SW480 (cell line): ENCODE measurements at regions not wholly inside any gene's neighbourhood (a gene's known extent, or its start where the extent isn't known, plus 50 kb on each side); places are given as distances from the start of the nearest gene placed in this dataset.
A peak's percentile ranks its signal among the peaks of the same experiment; 100 is the strongest.

Experiments
- DNase-seq: peaks from one replicate; pipeline ENCODE4 v3.0.0-alpha.2; 2016; ENCODE audit warnings: low spot score

DNA sequence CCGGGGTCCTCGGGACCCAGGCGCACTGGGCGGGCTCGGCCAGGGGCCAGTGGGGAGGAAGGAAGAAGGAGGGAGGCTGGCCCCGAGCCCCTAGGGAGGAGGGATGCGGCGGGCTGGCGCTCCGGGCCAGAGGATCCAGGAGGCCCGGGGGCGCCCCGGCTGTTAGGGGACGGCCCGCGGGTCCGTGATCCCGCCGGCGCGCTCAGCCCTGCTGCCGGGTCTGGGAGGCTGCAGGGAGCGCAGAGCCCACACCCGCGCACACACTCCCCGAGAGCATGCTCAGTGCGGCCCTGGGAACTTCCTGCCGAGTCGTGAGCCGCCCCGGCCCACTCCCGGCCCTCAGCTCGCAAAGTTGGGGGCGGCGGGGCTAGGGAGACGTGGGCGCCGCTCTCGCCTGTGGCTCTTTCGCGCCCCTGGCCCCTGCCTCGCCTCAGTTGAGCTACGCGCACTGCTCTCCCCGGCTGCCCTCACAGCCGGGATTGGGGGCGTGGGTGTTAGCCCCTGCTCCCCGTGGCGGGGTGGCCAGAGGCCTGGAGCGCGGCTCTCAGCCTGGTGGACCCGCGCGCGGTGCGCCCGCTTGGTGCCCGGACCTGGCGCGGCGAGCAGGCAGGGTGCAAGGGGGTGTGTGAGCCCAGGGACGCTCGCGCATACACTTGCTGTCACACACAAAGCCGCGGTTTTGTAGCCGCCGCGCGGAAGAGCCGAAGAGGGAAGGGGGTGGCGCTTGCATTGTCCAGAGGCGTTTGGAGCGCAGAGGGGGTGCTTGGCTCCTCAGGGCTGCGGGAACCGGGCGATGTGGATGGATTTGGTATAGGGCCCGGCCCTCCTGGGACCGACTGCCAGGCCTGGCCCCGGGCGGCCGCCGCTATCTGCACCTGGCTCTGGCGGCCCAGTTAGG, 132.9 kb upstream of the MGAT5 start:
- DNase-seq = peak; percentile 54

DNA sequence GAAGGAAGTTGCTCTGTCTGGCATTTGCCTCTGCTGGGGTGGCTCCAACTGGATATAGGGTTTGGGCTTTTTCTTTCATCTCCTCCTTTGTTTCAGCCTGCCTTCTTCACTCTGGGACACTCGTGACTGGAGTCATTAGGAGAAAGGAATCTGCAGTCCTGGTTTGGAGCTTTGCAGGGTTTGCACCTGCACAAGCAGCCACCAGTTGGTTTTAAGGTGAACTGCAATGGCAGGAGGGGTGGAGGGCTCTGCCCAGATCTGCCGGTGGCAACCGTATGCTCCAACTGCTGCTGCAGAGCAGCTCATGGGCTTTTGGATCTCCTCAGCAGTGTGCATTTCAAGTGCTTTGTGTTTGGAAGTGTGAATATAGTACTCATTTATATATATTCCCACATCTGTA, 131.3 kb upstream of the MGAT5 start:
- DNase-seq = peak; percentile 42

DNA sequence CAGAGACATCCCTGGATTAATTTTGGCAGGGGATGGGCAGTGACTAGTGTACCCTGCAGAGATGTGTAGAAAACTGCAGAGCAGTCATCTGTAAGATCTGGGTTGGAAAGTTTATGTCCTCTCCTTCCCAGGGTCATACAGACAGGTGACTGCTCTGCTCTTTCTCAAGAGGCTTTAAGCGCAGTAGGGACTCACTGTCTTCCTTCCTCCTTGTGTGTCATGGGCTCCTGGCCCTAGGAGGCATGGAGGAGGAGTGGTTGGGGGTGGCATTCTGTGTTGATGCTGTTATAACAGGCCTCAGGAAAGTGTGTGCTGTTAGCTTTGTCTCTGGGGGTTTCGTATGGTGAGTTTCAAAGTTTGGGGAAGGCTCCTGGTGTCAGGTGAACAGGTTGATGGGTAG, 130.5 kb upstream of the MGAT5 start:
- no peak for DNase-seq

DNA sequence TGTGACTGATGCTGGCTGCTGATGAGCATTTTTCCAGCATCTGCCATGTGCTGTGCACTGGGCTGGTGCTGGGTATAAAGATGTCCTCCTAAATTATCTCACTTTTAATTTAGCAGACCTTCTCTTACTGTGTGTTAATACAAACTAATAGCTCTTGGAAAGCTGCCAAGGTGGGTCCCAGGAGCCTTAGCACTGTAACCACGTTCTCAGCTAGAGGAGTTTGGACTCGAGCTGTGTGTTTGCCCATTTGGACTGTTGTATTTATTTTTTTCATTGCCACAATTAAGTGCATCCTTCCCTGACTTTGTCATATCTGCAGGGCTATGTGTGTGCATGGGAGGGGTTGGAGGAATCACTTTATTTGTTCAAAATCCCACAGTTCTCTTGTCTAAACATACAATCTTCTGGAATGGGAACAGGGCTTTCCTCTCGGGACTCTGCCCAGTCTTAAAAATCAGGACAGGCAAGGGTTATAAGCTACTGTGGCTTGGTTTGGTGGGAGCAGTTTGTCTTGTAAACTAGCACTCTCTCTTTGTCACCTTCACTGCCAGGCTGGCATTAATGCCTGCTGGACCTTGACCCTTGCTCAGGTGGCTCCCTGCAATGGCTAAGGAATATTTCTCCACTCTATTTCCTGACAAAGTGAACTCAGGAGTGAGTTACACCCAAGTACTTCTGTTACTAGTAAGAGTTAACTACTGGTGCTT, 129.7 kb upstream of the MGAT5 start:
- DNase-seq = no peak

DNA sequence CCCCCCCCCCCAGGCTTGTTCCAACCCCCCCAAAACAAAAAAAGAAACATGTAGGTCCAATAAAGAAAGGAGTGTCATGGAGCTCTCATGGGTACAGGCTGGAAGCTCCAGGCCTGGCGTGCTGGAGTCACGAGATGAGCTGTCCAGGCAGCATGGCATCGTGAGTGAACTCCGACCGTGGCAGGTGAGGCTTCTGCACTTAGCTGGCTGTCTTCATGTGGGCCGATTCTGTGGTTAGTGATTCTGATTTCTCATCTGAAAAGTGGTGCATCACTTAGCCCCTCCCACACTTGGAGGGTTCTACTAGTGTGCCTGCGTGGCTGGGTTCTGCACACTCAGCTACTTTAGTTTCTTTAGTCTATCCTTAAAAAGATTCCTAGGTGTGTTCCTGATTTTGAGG, 126.4 kb upstream of the MGAT5 start:
- no peak for DNase-seq

DNA sequence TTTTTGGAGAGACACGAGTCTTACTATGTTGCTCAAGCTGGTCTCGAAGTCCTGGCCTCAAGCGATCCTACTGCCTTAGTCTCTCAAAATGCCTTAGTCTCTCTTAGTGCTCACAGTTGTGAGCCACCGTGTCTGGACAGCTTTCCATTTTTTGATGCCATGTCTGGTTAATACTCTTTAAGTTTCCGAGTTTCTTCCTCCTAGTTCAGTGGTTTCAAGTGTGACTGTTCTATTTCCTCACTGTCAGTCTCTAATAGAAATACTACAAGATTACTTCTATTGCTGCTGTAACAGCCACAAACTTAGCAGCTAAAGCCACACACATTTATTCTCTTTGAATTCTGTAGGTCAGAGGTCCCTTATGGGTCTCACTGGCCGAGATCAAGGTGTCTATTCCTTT, 125.1 kb upstream of the MGAT5 start:
- no peak for DNase-seq

DNA sequence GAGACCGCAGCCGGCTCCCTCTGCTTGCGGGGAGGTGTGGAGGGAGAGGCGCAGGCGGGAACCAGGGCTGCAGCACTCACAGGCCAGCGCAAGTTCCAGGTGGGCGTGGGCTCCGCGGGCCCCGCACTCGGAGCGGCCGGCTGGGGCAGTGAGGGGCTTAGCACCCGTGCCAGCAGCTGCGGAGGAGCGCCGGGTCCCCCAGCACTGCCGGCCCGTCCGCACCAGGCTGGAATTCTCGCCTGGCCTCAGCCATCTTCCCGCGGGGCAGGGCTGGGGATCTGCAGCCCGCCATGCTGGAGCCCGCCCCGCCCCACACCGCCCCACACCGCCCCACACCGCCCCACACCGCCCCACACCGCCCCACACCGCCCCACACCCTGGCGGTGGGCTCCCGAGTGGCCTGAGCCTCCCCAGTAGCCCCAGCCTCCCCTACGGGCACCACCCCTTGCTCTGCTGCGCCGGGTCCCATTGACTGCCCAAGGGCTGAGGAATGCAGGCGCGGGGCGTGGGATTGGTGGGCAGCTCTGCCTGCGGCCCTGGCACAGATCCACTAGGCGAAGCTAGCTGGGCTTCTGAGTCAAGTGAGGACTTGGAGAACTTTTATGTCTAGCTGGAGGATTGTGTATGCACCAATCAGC, 123.9 kb upstream of the MGAT5 start:
- DNase-seq = no peak

DNA sequence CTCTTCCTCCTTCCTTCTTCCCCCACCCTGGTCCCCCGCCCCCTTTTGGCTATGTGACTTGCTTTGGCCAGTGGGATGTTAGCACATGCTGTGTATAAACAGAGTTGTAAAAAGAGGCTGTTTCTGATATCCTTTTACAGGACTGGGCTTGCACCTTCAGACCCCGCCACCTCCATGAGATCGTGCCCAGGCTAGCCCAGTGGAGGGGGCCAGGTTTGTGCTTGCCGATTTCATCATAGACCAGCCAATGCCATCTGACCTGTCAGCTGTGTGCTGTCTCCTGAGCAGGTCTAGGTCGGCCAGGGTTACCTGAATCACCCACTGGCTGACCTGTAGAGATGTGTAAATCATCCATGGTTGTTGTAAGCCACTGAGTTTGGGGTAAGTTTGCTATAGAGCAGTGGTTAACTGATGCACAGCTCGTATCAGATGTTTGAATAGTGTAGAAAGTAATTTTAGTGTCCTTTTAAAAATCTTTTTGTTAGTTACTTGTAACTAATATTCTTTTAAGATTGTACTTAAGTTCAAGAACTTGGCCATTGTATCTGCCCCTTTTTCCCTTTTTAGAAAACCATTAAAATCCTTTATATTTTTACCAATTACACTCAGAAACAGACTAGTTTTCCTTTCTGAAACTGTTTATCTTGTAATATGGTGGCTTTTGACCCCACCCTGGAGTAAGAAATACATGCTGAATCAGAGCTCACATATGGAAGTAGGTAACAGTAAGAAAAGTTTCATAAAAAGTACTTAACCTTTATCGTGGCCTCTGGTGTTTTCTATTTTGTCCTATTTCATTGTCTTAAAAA, 122.0 kb upstream of the MGAT5 start:
- DNase-seq = no peak

DNA sequence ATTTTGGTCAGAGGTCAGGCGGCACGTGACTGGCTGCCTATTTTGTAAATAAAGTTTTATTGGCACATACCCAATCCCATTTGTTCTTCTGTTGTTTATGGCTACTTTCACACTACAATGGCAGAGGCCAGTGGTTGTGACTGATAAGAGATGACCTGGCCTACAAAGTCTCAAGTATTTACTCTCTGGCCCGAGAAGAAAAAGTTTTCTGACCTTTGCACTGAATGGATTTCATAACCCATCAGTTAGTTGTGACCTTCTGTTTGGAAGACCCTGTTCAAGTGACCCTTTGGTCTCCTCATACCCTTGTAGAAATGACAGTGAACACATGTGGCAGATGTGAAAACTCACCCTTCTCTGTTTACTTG, 121.4 kb upstream of the MGAT5 start:
- no peak for DNase-seq

DNA sequence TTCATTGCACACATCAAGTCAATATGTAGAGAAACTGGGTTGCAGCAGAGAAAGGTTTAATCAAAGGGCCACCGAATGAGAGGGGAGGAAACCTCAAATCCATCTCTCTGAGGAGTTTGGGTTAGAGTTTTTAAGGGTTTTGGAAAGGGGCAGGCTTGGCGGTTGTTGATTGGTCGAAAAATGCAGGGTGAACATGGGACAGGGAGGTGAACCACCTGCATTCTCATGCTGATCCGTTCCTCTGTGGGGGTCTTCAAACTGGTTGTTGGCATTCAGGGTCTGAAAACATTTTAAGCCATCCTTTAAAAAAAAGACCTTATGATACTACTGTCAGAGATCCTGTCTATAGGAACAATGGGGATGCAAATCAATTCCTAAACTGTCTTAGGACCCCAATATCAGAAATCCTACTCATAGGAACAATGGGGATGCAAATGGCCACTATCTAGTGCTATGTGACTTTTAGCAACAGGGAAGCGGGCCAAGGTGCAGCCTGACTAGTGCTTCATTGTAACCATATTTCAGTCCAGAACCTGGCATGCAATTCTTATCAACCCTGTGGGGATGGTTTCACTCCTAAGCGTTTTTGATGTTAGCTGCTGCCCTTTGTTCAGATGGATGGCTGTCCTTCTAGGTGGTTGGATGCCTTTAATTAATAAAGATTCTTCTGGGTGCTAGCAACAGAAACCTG, 120.1 kb upstream of the MGAT5 start:
- no peak for DNase-seq

DNA sequence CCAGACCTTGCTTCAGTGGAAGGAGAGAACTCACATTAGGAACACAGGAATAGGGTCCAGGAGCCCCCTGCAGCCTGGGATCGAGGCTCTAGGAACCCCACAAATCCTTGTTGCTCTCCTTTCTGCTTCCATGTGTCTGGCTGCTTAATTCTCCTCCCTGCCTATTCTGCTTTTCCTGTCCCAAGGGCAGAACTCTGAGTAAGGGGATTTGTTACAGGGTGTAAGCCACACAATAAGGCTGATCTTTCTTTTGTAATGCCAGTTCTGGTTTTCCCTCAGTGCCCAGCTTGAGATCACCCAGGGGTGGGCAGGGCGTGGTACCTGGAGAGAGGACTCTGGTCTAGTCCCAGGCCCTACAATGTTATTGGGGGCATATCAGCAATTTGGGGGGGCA, 119.6 kb upstream of the MGAT5 start:
- DNase-seq = no peak

DNA sequence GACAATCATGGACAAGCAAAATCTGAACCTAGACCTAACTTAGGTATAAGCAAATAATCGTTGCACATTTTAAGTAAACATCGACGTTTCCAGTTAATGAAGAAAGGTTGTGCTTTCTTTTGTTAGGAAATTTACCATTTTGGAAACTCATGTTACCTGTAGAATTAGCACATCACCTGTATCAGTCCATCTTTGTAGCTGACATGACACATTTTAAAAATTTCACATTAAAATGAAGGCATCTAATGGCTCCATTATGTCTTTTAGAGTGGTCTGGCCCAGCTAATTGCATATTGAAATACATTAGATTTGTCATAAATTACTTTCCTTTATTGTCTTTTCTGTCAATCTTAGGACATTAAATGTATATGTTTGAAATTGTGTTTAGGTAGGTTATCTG, 119.0 kb upstream of the MGAT5 start:
- DNase-seq = no peak

DNA sequence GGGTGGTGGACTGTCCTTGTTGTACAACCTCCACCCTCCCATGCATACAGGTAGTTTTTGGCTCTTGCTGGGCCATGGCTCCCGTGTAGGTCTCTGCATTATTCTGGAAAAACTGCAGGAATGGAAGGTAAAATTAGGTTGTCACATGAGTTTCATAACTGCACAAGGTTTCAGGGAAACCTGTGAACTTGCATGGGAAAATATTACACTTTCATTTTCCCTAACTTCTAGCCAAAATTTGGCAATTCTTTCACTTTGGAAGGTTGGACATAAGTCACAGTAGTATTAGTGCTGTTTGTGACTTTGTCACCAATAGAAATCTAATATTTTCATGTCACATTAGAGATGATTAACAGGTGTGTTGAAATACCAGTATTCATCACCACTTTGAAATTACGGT, 118.1 kb upstream of the MGAT5 start:
- DNase-seq = no peak

DNA sequence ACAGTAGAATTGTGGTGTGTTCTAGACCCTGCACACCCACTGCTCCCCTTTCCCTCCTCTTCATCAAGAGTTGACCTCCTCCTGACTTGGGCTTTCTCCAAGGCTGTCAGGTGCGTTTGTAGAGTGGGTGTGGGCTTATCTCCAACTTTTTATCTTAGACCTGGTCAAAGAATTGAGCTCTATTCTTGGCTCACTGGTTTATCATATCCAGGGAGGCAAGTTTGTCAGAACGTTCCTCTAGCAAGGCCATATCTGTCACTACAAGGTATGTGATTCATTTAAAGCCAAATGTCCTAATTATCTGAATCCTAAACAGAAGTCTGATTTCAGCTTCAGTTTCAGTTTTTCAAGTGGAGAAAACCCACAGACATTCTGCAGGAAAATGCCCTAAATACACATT, 117.1 kb upstream of the MGAT5 start:
- DNase-seq = no peak

DNA sequence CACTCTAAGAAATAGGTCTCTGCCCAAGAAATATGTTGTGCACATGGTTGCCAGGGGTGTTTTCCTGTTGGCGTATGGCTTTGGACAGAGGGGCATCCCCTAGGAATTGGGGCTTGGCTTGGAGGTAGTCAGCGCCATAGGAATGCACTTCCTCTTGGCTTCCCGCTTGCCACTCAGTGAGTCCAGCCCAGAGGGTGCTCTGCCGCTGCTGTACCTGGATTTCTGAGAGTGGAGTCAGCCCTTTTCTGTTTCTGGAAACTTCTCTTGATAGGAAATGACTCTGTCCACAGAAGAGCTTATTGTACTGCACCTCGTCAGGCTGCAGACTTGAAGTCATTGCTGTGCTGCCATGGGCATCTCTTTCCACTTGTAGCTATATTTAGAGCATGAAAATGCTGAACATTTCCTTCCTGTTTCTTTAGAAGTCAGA, 116.7 kb upstream of the MGAT5 start:
- no peak for DNase-seq

DNA sequence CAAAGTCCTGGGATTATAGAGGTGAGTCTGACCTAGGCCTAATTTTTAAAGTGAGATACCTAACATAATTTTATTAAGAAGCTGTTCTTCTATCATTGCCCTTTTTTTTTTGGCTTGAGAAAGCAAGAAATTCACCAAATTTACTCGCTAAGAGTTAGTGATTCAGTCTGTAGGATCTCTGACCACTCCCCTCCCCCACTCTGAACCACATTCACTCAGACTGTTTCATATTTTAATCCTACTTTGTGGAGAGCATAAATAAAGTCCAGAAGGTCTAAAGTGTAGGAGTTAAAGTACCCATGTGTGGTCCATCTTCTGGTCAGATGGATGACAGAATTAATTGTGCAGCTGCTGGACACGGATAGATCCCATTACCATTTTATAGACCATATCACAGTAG, 115.8 kb upstream of the MGAT5 start:
- DNase-seq = no peak

DNA sequence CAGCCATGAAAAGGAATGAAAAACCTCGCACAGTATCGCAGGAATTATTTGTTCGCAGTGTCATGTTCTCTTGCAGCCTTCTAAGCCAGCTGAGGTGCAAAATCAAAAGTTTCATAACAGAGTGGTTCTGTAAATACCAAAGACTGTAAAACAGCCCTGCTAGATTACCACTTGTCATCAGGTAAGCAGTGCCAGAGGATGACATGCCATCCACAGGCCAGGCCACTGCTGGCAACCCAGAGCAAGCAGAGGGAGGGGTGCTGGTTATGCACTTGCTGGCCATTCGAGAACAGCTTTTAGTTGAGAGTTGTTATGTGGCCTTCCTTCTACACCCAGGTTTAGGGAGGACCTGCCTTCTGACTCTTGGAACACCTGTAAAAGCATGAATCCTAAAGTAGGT, 114.3 kb upstream of the MGAT5 start:
- DNase-seq = no peak

DNA sequence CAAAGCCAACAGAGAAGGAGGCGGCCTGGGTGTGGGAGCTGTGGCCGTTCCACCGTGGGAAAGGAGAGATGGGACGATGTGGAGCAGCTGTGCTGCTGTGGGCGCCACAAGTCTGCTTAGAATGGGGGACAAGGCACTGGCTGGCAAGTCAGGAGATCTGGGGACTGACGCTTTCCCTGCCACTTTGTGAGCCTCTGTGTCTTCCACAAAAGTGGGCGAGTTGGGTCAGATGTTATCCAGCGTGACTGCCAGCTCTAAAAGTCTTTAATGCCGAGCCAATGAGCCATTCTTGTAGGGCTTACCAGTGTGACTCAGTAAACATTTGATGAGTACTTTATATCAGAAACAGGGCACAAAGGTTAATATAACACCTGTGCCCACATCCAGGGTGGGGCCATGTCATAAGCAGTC, 113.6 kb upstream of the MGAT5 start:
- peak; percentile 86 for DNase-seq

DNA sequence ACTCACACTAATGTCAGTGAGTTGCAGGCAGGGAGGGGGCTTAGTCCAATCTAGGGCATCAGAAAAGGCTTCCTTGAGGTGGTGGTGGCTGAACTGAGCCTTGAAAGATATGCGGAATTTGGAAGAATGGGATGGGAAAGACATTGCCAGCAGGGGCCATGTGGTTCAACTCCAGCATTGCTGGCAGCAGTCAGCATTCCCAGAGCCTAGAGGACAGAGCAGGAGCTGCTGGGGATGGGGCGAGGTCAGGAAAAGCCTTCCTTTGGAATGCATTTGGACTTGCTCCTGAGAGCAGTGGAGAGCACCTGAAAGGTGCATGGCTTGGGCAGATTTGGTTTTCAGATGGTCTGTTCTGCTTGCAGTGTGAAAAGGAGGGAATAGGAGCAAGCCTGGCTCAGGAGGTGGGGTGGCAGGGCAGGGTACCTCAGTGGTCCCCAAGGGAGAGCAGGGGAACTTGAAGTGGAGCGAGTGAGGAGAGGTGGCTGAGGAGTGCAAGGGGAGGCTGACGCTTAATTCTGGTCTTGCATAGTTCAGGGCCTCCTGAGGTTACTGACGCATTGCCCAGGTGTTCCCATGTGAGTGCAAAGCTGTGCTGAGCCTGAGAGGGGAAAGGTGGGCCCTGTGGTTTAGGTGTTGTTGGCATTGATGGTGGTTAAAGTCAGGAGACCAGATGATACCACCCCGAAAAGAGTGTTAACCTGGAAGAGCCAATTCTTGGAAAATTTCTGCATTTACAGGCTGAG, 112.1 kb upstream of the MGAT5 start:
- peak; percentile 33 for DNase-seq

DNA sequence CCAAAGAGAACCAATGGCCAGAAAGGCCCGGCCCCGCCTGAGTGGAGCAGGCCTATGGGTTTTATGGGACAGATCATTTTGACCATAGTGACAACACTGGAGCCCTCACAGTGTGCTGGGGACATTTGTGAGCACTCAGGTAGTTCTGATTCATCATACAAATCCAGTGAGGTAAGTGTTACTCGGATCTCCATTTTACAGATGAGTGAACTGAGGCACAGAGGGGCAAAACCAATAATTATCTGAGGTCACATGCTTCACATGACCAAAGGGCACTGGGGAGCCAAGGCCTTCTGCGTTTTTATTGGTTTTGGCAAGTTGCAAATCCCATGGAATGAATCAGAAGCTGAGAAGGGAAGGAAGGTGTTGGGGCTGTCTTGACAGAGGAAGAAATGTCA, 111.5 kb upstream of the MGAT5 start:
- DNase-seq = no peak

DNA sequence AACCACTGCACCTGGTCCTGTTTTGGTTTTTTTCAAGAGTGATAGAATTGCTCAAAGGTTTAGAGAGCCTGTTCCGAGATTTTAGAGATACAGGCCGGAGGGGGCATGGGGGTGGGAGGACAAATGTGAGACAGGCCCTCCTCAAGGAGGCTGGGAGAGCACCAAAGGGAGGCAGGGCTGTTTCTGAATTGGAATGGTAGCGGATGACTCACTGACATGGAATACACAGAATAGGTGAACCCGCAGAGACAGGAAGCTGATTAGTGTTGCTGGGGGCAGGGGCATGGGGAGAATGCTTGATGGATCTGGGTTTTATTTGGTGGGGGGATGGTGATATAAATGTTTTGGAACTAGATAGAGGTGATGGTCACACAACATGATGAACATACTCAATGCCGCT, 111.0 kb upstream of the MGAT5 start:
- DNase-seq = peak; percentile 61
